Upper lobe of left lung (tissue), 6 donors: ENCODE measurements at regions not wholly inside any gene's neighbourhood (a gene's known extent, or its start where the extent isn't known, plus 50 kb on each side); places are given as distances from the start of the nearest gene placed in this dataset.

Source experiments
- ATAC-seq, 2 donors: fragments of 200-7000 bp; cut with Tn5 transposase; one replicate each; pipeline ENCODE4 v1.9.1; 2022; ENCODE audit warnings: mild to moderate bottlenecking in 2 of 2, moderate library complexity in 2 of 2; ENCODE audit not compliant: low FRiP score in 2 of 2
- DNase-seq, 2 donors: peaks; one replicate each; pipeline ENCODE4 v3.0.0-alpha.2; 2019 to 2020
- H3K27ac ChIP-seq, 4 donors: fragments of 200-600 bp; sonication (generic); one replicate each; pipeline ENCODE4 v1.5.1; 2016 to 2019
- H3K27me3 ChIP-seq, 4 donors: fragments of 200-600 bp; sonication (generic); one replicate each; pipeline ENCODE4 v1.5.1; 2017 to 2019
- H3K36me3 ChIP-seq, 4 donors: fragments of 200-600 bp; sonication (generic); one replicate each; pipeline ENCODE4 v1.5.1; 2016 to 2019
- H3K4me1 ChIP-seq, 4 donors: fragments of 200-600 bp; sonication (generic); one replicate each; pipeline ENCODE4 v1.5.1; 2018 to 2019
- H3K4me3 ChIP-seq, 4 donors: fragments of 200-600 bp; sonication (generic); one replicate each; pipeline ENCODE4 v1.5.1; 2017 to 2019; ENCODE audit warnings: mild to moderate bottlenecking in 2 of 4, moderate library complexity in 1 of 4
- H3K9me3 ChIP-seq, 4 donors: fragments of 200-600 bp; sonication (generic); one replicate each; pipeline ENCODE4 v1.5.1; 2018 to 2019
- EP300 ChIP-seq, 4 donors: sonication (generic); formaldehyde crosslinking; IDR thresholded peaks; one replicate each; pipeline ENCODE4 v1.5.1; 2017; ENCODE audit warnings: antibody characterized with exemption in 4 of 4, control low read depth in 2 of 4
- POLR2A ChIP-seq, 4 donors: fragments of 450-650 bp; IDR thresholded peaks; one replicate each; pipeline ENCODE4 v1.5.1; 2016 to 2017; ENCODE audit warnings: antibody characterized with exemption in 4 of 4, mild to moderate bottlenecking in 2 of 4
- POLR2AphosphoS5 ChIP-seq, 2 donors: sonication (generic); formaldehyde crosslinking; IDR thresholded peaks; one replicate each; pipeline ENCODE4 v1.5.1; 2017; ENCODE audit warnings: antibody characterized with exemption in 2 of 2
- WGBS, 2 donors: methylation state at CpG; one replicate each; pipeline ENCODE4 v1.1.5; 2017 to 2018; 5-methylcytosine and 5-hydroxymethylcytosine counted together
- TF ChIP-seq, protein P1 (sequence below), 6 experiments: fragments of 450-650 bp in 4 of 6; fragments of 200-600 bp in 2 of 6; sonication (generic) in 2 of 6; IDR thresholded peaks; one replicate each; pipeline ENCODE4 v1.5.1; 2016 to 2019; ENCODE audit warnings: antibody characterized with exemption in 6 of 6
- donor health status: DM: no; HTN: no; CAD: no; lungs with moderate emphysema.
- donor health status: DM: no; HTN: yes; CAD: no; lungs with severe emphysema.

DNA sequence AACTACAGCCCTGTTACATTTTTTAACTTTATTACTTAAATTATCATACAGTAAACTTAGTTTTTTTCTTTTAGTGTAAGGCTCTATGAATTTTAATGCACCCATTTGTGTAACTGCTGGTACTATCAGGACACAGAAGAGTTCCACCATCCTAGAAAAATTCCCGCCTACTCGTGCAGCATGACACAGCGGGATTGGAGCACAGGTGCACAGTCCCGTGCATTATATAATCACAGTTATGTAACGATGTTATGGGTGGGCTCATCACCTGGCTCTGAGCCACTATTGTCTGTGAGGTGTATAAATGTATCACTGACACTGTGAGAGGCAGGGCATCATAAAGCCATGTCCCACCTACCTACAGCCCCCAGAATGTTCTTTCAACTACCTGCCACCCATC is 80.7 kb downstream of the DRD1 start:
- no peaks in the 10 kb centered on the region for H3K9me3 ChIP-seq
- DNase-seq (no peak), ATAC-seq (no peak)
- H3K27me3 ChIP-seq, result no peaks in the 10 kb centered on the region
- no peak overlapping the region for H3K4me3 ChIP-seq
- no peak for TF ChIP-seq POLR2A (IDR thresholded peaks at IDR 0.05)
- TF ChIP-seq EP300 (IDR thresholded peaks at IDR 0.05), result no peak
- TF ChIP-seq POLR2AphosphoS5 (IDR thresholded peaks at IDR 0.05), result no peak
- TF ChIP-seq, protein P1, sequence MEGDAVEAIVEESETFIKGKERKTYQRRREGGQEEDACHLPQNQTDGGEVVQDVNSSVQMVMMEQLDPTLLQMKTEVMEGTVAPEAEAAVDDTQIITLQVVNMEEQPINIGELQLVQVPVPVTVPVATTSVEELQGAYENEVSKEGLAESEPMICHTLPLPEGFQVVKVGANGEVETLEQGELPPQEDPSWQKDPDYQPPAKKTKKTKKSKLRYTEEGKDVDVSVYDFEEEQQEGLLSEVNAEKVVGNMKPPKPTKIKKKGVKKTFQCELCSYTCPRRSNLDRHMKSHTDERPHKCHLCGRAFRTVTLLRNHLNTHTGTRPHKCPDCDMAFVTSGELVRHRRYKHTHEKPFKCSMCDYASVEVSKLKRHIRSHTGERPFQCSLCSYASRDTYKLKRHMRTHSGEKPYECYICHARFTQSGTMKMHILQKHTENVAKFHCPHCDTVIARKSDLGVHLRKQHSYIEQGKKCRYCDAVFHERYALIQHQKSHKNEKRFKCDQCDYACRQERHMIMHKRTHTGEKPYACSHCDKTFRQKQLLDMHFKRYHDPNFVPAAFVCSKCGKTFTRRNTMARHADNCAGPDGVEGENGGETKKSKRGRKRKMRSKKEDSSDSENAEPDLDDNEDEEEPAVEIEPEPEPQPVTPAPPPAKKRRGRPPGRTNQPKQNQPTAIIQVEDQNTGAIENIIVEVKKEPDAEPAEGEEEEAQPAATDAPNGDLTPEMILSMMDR (IDR thresholded peaks at IDR 0.05), result no peak
- no peak overlapping the region for H3K27ac ChIP-seq
- H3K36me3 ChIP-seq, result no peaks in the 10 kb centered on the region
- whole genome bisulfite sequencing, 2 donors, result 82 to 85% methylated on average over 5 of the region's 5 CpGs
- H3K4me1 ChIP-seq, result no peaks in the 10 kb centered on the region

DNA sequence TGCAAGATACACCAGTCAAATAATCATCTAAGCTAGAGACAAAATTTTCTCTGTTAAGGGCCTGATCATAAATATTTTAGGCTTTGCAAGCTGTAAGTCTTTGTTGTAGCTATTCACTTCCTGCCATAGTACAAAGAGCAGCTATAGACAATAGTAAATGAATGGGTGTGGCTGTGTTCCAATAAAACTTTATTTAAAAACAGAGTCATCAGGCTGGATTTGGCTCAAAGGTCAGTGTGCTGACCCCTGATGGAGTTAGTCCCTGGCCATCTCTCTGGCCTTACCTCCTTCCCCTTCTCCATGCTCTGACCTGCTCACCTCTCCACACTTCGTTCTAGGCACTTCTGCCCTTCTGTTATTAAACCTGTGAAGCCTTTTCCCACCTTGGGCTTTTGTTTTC is 86.0 kb downstream of the DRD1 start:
- 91 to 94% methylated on average over 1 of the region's 1 CpG for WGBS, 2 donors
- H3K4me1 ChIP-seq, result no peaks in the 10 kb centered on the region
- no peak for DNase-seq
- H3K36me3 ChIP-seq, result no peaks in the 10 kb centered on the region
- no peaks in the 10 kb centered on the region for H3K27me3 ChIP-seq
- no peak for ATAC-seq
- H3K9me3 ChIP-seq, result no peaks in the 10 kb centered on the region
- TF ChIP-seq, protein P1 (IDR thresholded peaks at IDR 0.05), result no peak
- TF ChIP-seq POLR2AphosphoS5 (IDR thresholded peaks at IDR 0.05) (no peak), EP300 (IDR thresholded peaks at IDR 0.05) (no peak), POLR2A (IDR thresholded peaks at IDR 0.05) (no peak)
- no peak overlapping the region for H3K4me3 ChIP-seq
- no peak overlapping the region for H3K27ac ChIP-seq

DNA sequence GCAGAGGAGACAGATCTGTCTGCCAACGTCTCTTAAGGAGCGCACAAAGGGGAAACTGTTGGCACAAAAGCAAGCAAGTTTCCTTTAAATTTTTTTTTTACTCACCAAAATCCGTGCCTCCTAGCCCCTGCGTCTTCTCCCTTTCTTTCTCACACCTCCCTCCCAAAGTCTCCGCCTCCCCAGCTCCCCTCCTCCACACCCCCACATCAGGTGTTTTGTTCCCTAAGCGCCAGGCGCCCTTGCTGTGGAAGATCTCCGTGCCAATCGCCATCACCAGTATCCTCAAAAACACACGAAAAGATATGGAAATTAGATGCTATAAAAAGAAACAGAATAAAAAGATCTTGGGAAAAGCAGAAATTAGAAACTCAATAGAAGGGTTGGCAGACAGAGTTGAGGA is 87.6 kb downstream of the DRD1 start:
- TF ChIP-seq POLR2AphosphoS5 (IDR thresholded peaks at IDR 0.05), result no peak
- TF ChIP-seq, protein P1 (IDR thresholded peaks at IDR 0.05), result no peak
- no peak for TF ChIP-seq POLR2A (IDR thresholded peaks at IDR 0.05)
- no peak for TF ChIP-seq EP300 (IDR thresholded peaks at IDR 0.05)
- no peaks in the 10 kb centered on the region for H3K9me3 ChIP-seq
- no peak for DNase-seq
- no peak overlapping the region for H3K27ac ChIP-seq
- H3K36me3 ChIP-seq, result no peaks in the 10 kb centered on the region
- H3K4me3 ChIP-seq, result no peak overlapping the region
- H3K4me1 ChIP-seq, result no peaks in the 10 kb centered on the region
- ATAC-seq, result no peak
- WGBS, 2 donors, result 62 to 65% methylated on average over 10 of the region's 10 CpGs
- no peaks in the 10 kb centered on the region for H3K27me3 ChIP-seq

DNA sequence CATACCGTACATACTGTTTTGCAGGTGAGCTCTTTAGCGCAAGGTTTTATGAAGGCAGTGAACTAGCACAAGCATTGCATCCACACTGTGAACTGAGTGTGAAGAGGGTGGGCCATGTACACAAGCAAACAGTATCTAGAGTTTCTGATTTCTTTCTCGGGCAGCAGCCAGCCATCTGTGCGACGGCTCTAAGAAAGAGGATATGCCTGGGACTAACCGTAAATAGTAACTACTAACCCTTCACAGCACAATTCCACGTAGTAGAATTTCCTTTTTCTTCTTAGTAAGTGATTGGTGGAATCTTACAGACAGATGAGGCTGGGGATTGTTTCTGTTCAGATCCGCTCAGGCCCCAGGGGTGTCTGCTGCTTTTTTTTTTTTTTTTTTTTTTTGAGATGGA is 89.0 kb downstream of the DRD1 start:
- TF ChIP-seq, protein P1 (IDR thresholded peaks at IDR 0.05), result no peak
- TF ChIP-seq POLR2A (IDR thresholded peaks at IDR 0.05) (no peak), POLR2AphosphoS5 (IDR thresholded peaks at IDR 0.05) (no peak), EP300 (IDR thresholded peaks at IDR 0.05) (no peak)
- no peak overlapping the region for H3K27ac ChIP-seq
- no peak overlapping the region for H3K4me3 ChIP-seq
- H3K4me1 ChIP-seq, result no peaks in the 10 kb centered on the region
- no peak for ATAC-seq
- no peaks in the 10 kb centered on the region for H3K27me3 ChIP-seq
- no peak for DNase-seq
- no peaks in the 10 kb centered on the region for H3K9me3 ChIP-seq
- 41 to 52% methylated on average over 8 of the region's 8 CpGs for WGBS, 2 donors
- H3K36me3 ChIP-seq, result no peaks in the 10 kb centered on the region

DNA sequence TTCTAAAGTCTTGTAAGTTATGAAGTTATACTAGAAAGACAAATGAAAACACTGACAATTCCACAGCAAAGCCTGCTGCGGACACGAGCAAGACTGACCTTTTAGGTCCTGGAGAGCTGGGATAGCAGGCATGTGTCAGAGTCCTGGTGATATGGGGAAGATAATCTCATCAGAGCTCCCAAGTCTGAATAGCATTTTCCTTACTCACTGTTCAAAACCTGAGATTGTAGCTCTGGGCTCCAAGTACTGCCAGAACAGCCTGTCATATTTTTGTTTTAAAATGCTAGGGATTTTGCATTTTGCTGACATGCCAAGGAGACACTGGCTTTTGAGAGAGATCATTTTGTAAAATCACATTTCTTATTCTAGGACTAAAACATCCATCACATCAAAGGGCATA is 90.1 kb downstream of the DRD1 start:
- ATAC-seq, result no peak
- Histone ChIP-seq H3K9me3 (no peaks in the 10 kb centered on the region), H3K36me3 (no peaks in the 10 kb centered on the region), H3K27ac (no peak overlapping the region), H3K4me3 (no peak overlapping the region), H3K4me1 (no peaks in the 10 kb centered on the region), H3K27me3 (no peaks in the 10 kb centered on the region)
- WGBS, 2 donors, result 65 to 68% methylated on average over 2 of the region's 2 CpGs
- DNase-seq, result no peak
- no peak for TF ChIP-seq POLR2AphosphoS5 (IDR thresholded peaks at IDR 0.05)
- TF ChIP-seq POLR2A (IDR thresholded peaks at IDR 0.05), result no peak
- TF ChIP-seq EP300 (IDR thresholded peaks at IDR 0.05), result no peak
- TF ChIP-seq, protein P1 (IDR thresholded peaks at IDR 0.05), result no peak
